HepG2 (cell line): ENCODE measurements at regions not wholly inside any gene's neighbourhood (a gene's known extent, or its start where the extent isn't known, plus 50 kb on each side); places are given as distances from the start of the nearest gene placed in this dataset.
A peak's percentile ranks its signal among the peaks of the same experiment; 100 is the strongest.

ENCODE experiments used
- ASH2L ChIP-seq: fragments of 300-600, 200-600 bp; sonication (generic); IDR thresholded peaks from 2 replicates; pipeline ENCODE4 v1.7.0; 2017; ENCODE audit warnings: low read depth, mild to moderate bottlenecking, moderate library complexity, mixed read lengths, low read length; ENCODE audit not compliant: insufficient read length
- BCL6 ChIP-seq: IDR thresholded peaks from 2 replicates; pipeline ENCODE4 v1.6.1; 2016; ENCODE audit warnings: missing genetic modification reagents, missing compliant biosample characterization
- CEBPG ChIP-seq: IDR thresholded peaks from 2 replicates; pipeline ENCODE4 v1.6.1; 2016
- HNF4A ChIP-seq: sonication (generic); formaldehyde crosslinking; IDR thresholded peaks from 2 replicates; pipeline ENCODE4 v1.4.0; 2020; ENCODE audit warnings: missing genetic modification reagents
- HNRNPH1 ChIP-seq: fragments of 200-400 bp; formaldehyde crosslinking; optimal IDR thresholded peaks from 2 replicates; pipeline ENCODE3; 2017; ENCODE audit warnings: mild to moderate bottlenecking, low read depth, low read length
- MEF2D ChIP-seq: sonication (generic); formaldehyde crosslinking; IDR thresholded peaks from 2 replicates; pipeline ENCODE4 v1.5.1; 2020; ENCODE audit warnings: mild to moderate bottlenecking, missing genetic modification reagents
- NCOR1 ChIP-seq: fragments of 200-600 bp; sonication (generic); IDR thresholded peaks from 2 replicates; pipeline ENCODE4 v1.7.0; 2017; ENCODE audit warnings: antibody characterized with exemption, low read length, borderline replicate concordance
- SNAI1 ChIP-seq: sonication (generic); formaldehyde crosslinking; IDR thresholded peaks from 2 replicates; pipeline ENCODE4 v1.5.0; 2020; ENCODE audit warnings: mild to moderate bottlenecking, missing genetic modification reagents, borderline replicate concordance
- TBX2 ChIP-seq: sonication (generic); formaldehyde crosslinking; IDR thresholded peaks from 2 replicates; pipeline ENCODE4 v1.5.0; 2020; ENCODE audit warnings: missing genetic modification reagents, mild to moderate bottlenecking, borderline replicate concordance
- TFDP1 ChIP-seq: IDR thresholded peaks from 2 replicates; pipeline ENCODE4 v1.6.1; 2016; ENCODE audit warnings: missing compliant biosample characterization, missing genetic modification reagents, borderline replicate concordance
- ZMYM2 ChIP-seq: sonication (generic); formaldehyde crosslinking; IDR thresholded peaks from 2 replicates; pipeline ENCODE4 v1.8.0; 2022; ENCODE audit warnings: mild to moderate bottlenecking, missing genetic modification reagents
- ZNF230 ChIP-seq: sonication (generic); formaldehyde crosslinking; IDR thresholded peaks from 2 replicates; pipeline ENCODE4 v1.4.0; 2020; ENCODE audit warnings: mild to moderate bottlenecking, missing genetic modification reagents
- ZNF30 ChIP-seq: sonication (generic); formaldehyde crosslinking; IDR thresholded peaks from 2 replicates; pipeline ENCODE4 v1.5.0; 2020; ENCODE audit warnings: mild to moderate bottlenecking, missing genetic modification reagents
- ZNF646 ChIP-seq: sonication (generic); formaldehyde crosslinking; IDR thresholded peaks from 2 replicates; pipeline ENCODE4 v1.9.0; 2021; ENCODE audit warnings: mild to moderate bottlenecking, missing genetic modification reagents
- TF ChIP-seq, protein P1 (sequence below), 2 experiments: IDR thresholded peaks; 2 replicates each; pipeline ENCODE4 v1.6.1; 2011 to 2012; ENCODE audit warnings: low read length in 2 of 2, borderline replicate concordance in 1 of 2, low read depth in 1 of 2, mild to moderate bottlenecking in 1 of 2, moderate library complexity in 1 of 2
- TF ChIP-seq, protein P2 (sequence below): sonication (generic); formaldehyde crosslinking; IDR thresholded peaks from 2 replicates; pipeline ENCODE4 v1.4.0; 2020; ENCODE audit warnings: missing genetic modification reagents

- TF ChIP-seq HNF4A (CRISPR knock-in tag): peak; percentile 31; the same call in 1 of the 2 replicates
- TF ChIP-seq, protein P1, sequence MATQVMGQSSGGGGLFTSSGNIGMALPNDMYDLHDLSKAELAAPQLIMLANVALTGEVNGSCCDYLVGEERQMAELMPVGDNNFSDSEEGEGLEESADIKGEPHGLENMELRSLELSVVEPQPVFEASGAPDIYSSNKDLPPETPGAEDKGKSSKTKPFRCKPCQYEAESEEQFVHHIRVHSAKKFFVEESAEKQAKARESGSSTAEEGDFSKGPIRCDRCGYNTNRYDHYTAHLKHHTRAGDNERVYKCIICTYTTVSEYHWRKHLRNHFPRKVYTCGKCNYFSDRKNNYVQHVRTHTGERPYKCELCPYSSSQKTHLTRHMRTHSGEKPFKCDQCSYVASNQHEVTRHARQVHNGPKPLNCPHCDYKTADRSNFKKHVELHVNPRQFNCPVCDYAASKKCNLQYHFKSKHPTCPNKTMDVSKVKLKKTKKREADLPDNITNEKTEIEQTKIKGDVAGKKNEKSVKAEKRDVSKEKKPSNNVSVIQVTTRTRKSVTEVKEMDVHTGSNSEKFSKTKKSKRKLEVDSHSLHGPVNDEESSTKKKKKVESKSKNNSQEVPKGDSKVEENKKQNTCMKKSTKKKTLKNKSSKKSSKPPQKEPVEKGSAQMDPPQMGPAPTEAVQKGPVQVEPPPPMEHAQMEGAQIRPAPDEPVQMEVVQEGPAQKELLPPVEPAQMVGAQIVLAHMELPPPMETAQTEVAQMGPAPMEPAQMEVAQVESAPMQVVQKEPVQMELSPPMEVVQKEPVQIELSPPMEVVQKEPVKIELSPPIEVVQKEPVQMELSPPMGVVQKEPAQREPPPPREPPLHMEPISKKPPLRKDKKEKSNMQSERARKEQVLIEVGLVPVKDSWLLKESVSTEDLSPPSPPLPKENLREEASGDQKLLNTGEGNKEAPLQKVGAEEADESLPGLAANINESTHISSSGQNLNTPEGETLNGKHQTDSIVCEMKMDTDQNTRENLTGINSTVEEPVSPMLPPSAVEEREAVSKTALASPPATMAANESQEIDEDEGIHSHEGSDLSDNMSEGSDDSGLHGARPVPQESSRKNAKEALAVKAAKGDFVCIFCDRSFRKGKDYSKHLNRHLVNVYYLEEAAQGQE (IDR thresholded peaks at IDR 0.05; ENCODE audit: borderline replicate concordance in 1 of 2, low read depth in 1 of 2, low read length in 2 of 2): peak in 1 of 2 experiments; percentile 55; a peak in 1 of 4 replicates
- peak; percentile 90 for TF ChIP-seq MEF2D (CRISPR knock-in tag)
- peak; percentile 54; the same call in 1 of the 2 replicates for TF ChIP-seq ZNF646 (CRISPR knock-in tag)
- TF ChIP-seq TFDP1 (CRISPR knock-in tag): peak; percentile 82; the same call in 1 of the 2 replicates
- no peak for TF ChIP-seq ASH2L
- peak; percentile 57; the same call in 1 of the 2 replicates for TF ChIP-seq ZNF230
- peak; percentile 92 for TF ChIP-seq TBX2
- TF ChIP-seq SNAI1 (CRISPR knock-in tag): no peak
- TF ChIP-seq, protein P2, sequence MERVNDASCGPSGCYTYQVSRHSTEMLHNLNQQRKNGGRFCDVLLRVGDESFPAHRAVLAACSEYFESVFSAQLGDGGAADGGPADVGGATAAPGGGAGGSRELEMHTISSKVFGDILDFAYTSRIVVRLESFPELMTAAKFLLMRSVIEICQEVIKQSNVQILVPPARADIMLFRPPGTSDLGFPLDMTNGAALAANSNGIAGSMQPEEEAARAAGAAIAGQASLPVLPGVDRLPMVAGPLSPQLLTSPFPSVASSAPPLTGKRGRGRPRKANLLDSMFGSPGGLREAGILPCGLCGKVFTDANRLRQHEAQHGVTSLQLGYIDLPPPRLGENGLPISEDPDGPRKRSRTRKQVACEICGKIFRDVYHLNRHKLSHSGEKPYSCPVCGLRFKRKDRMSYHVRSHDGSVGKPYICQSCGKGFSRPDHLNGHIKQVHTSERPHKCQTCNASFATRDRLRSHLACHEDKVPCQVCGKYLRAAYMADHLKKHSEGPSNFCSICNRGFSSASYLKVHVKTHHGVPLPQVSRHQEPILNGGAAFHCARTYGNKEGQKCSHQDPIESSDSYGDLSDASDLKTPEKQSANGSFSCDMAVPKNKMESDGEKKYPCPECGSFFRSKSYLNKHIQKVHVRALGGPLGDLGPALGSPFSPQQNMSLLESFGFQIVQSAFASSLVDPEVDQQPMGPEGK (CRISPR knock-in tag): peak; percentile 67
- TF ChIP-seq ZMYM2 (CRISPR knock-in tag): peak; percentile 73
- no peak for TF ChIP-seq HNRNPH1
- no peak for TF ChIP-seq NCOR1
- no peak for TF ChIP-seq ZNF30 (CRISPR knock-in tag)
- TF ChIP-seq BCL6: peak; percentile 33; the same call in 1 of the 2 replicates
- peak; percentile 38; the same call in 1 of the 2 replicates for TF ChIP-seq CEBPG (CRISPR knock-in tag)
Measured at GRCh38 chr21:38989745-38990423, 184.2 kb downstream of the ETS2 start (continued).
